Uterus (tissue), 3 donors: ENCODE measurements at regions not wholly inside any gene's neighbourhood (a gene's known extent, or its start where the extent isn't known, plus 50 kb on each side); places are given as distances from the start of the nearest gene placed in this dataset.

Experiments used
- DNase-seq, 2 donors: peaks; one replicate each; pipeline ENCODE4 v3.0.0-alpha.2; 2019 to 2020
- H3K27ac ChIP-seq, 2 donors: fragments of 200-600 bp; sonication (generic); 1 replicate in 1 of 2; 2 replicates in 1 of 2; pipeline ENCODE4 v1.5.1; 2016 to 2018
- H3K27me3 ChIP-seq, 2 donors: fragments of 200-600 bp; sonication (generic); one replicate each; pipeline ENCODE4 v1.5.1; 2018 to 2019; ENCODE audit warnings: control low read depth in 1 of 2
- H3K36me3 ChIP-seq, 2 donors: fragments of 200-600 bp; sonication (generic); one replicate each; pipeline ENCODE4 v1.5.1; 2019; ENCODE audit warnings: control low read depth in 1 of 2
- H3K4me1 ChIP-seq, 2 donors: fragments of 200-600 bp; sonication (generic); one replicate each; pipeline ENCODE4 v1.5.1; 2018 to 2019; ENCODE audit warnings: control low read depth in 1 of 2
- H3K4me3 ChIP-seq, 2 donors: fragments of 200-600 bp; sonication (generic); 1 replicate in 1 of 2; 2 replicates in 1 of 2; pipeline ENCODE4 v1.5.1; 2018 to 2019; ENCODE audit warnings: mild to moderate bottlenecking in 1 of 2
- H3K9me3 ChIP-seq, 2 donors: fragments of 200-600 bp; sonication (generic); one replicate each; pipeline ENCODE4 v1.5.1; 2019; ENCODE audit warnings: control low read depth in 1 of 2
- POLR2A ChIP-seq, 2 donors: fragments of 450-650 bp; IDR thresholded peaks; one replicate each; pipeline ENCODE4 v1.6.1; 2016; ENCODE audit warnings: antibody characterized with exemption in 2 of 2, mild to moderate bottlenecking in 1 of 2, moderate library complexity in 1 of 2
- intact Hi-C: fragments of 100-400 bp; cut with DNase I; formaldehyde crosslinking; loops from one replicate; pipeline ENCODE4 v1.15.1; 2023; ENCODE audit warnings: low total_unique reads
- TF ChIP-seq, protein P1 (sequence below), 4 experiments: fragments of 200-600 bp in 2 of 4; fragments of 450-650 bp in 2 of 4; sonication (generic) in 2 of 4; IDR thresholded peaks; one replicate each; pipeline ENCODE4 v1.5.1; 2016 to 2019; ENCODE audit warnings: antibody characterized with exemption in 4 of 4, mild to moderate bottlenecking in 2 of 4, moderate library complexity in 1 of 4
- donor health status: DM: yes; HTN: yes; CAD: no.

- TF ChIP-seq POLR2A (IDR thresholded peaks at IDR 0.05) = no peak
- TF ChIP-seq, protein P1, sequence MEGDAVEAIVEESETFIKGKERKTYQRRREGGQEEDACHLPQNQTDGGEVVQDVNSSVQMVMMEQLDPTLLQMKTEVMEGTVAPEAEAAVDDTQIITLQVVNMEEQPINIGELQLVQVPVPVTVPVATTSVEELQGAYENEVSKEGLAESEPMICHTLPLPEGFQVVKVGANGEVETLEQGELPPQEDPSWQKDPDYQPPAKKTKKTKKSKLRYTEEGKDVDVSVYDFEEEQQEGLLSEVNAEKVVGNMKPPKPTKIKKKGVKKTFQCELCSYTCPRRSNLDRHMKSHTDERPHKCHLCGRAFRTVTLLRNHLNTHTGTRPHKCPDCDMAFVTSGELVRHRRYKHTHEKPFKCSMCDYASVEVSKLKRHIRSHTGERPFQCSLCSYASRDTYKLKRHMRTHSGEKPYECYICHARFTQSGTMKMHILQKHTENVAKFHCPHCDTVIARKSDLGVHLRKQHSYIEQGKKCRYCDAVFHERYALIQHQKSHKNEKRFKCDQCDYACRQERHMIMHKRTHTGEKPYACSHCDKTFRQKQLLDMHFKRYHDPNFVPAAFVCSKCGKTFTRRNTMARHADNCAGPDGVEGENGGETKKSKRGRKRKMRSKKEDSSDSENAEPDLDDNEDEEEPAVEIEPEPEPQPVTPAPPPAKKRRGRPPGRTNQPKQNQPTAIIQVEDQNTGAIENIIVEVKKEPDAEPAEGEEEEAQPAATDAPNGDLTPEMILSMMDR (IDR thresholded peaks at IDR 0.05) = no peak
- Histone ChIP-seq H3K27me3 (no peaks in the 10 kb centered on the region), H3K4me1 (no peaks in the 10 kb centered on the region), H3K36me3 (no peaks in the 10 kb centered on the region), H3K4me3 (no peak overlapping the region), H3K9me3 (no peaks in the 10 kb centered on the region), H3K27ac (no peak overlapping the region)
- intact Hi-C loops = no loop called here
- no peak for DNase-seq
Measured at GRCh38 chr3:124597979-124598378, 132.3 kb upstream of the UMPS start.

GRCh38 chr3:124599147-124599765 lies 131.0 kb upstream of the UMPS start:
- H3K4me3 ChIP-seq = no peak overlapping the region
- intact Hi-C loops = no loop called here
- DNase-seq = no peak
- H3K36me3 ChIP-seq = no peaks in the 10 kb centered on the region
- no peaks in the 10 kb centered on the region for H3K9me3 ChIP-seq
- no peaks in the 10 kb centered on the region for H3K27me3 ChIP-seq
- H3K4me1 ChIP-seq = no peaks in the 10 kb centered on the region
- no peak overlapping the region for H3K27ac ChIP-seq
- TF ChIP-seq, protein P1 (IDR thresholded peaks at IDR 0.05) = no peak
- TF ChIP-seq POLR2A (IDR thresholded peaks at IDR 0.05) = no peak

DNA sequence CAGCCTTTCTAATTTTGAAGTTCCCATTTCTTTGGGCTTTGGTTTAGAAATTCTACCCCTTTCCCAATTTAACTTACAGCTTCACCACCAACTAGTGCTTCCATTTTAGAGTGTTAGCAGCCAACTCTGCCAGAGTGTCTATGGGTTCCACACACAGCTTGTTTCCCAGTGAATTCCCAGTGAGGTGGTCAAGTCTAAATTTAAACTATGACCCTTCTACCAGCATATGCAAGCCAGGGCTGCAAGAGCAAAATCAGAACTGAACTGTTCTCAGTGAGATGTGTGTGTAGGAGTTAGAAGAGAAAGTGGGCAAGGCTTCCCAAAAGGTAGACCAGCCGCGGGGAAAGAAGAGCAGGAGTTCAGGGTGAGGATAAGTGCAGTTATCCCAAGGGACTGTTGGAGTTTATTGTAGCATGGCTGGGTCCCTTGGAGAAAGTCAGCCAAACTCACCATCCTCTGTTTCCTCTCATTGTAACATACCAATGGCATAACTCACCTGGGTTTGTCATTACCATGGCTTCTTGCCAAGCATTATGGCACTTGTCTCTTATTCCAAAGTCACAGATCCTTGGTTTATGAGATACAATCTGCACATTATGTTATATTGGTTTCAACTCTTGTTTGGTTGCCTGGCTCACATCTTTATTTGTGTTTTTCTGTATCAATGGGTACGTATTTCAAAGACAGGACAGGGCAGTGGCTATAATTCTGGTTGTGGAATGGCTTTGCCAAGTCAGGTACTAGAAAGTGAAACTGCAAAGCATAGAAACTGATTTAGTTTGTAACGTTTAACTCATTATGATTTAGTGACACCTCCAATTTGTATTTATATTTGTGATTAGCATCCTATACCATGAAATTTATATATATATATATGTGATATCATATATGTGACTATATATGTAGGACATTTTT lies 130.2 kb upstream of the UMPS start:
- intact Hi-C loops = no loop called here
- TF ChIP-seq, protein P1 (IDR thresholded peaks at IDR 0.05) = no peak
- TF ChIP-seq POLR2A (IDR thresholded peaks at IDR 0.05) = no peak
- Histone ChIP-seq H3K27me3 (no peaks in the 10 kb centered on the region), H3K4me3 (no peak overlapping the region), H3K4me1 (no peaks in the 10 kb centered on the region), H3K9me3 (no peaks in the 10 kb centered on the region), H3K36me3 (no peaks in the 10 kb centered on the region), H3K27ac (no peak overlapping the region)
- no peak for DNase-seq

DNA sequence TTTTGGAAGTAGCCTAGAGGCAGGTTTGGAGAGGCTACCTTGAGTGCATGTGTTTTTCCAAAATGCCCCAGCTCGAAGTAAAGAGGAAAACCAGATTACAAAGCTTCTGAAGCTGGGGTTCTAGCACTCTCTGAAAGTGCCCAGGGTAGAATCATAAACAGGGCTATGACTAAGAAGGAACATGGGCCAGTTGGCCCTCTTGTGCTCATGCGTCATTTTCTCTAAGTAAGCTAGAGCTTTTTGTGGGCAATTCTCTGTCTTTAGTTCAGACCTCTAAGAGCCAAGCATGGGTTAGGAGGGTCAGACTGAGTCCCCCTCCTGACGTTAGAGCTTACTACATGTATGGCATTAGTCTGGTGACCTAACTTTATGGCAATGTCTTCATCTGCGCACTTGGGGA lies 129.5 kb upstream of the UMPS start:
- no peaks in the 10 kb centered on the region for H3K36me3 ChIP-seq
- H3K27ac ChIP-seq = no peak overlapping the region
- no peaks in the 10 kb centered on the region for H3K9me3 ChIP-seq
- DNase-seq = no peak
- no peaks in the 10 kb centered on the region for H3K4me1 ChIP-seq
- no peak for TF ChIP-seq POLR2A (IDR thresholded peaks at IDR 0.05)
- TF ChIP-seq, protein P1 (IDR thresholded peaks at IDR 0.05) = no peak
- no peak overlapping the region for H3K4me3 ChIP-seq
- intact Hi-C loops = no loop called here
- H3K27me3 ChIP-seq = no peaks in the 10 kb centered on the region

DNA sequence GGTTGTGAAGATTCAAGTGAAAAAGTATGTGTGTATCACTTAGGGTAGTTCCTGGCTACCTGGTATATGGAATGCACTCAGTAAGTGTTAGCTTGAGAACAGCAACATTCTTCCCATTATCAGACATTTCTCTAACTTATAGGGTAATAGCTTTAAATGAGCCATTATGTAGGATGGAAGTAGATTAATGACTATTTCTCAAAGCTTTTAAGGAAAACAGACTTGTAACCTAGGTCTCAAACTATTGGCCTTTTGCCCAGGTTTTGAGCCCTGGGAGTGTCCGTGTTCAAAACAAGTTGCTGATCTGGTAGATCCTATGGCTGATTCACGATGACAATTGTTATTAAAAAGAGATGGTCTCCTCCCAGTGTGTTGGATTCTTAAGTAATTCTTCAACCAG lies 129.1 kb upstream of the UMPS start:
- intact Hi-C loops = no loop called here
- Histone ChIP-seq H3K9me3 (no peaks in the 10 kb centered on the region), H3K4me3 (no peak overlapping the region), H3K4me1 (no peaks in the 10 kb centered on the region), H3K36me3 (no peaks in the 10 kb centered on the region), H3K27me3 (no peaks in the 10 kb centered on the region), H3K27ac (no peak overlapping the region)
- no peak for DNase-seq
- no peak for TF ChIP-seq POLR2A (IDR thresholded peaks at IDR 0.05)
- TF ChIP-seq, protein P1 (IDR thresholded peaks at IDR 0.05) = no peak
